Inferior parietal cortex (tissue), 1 donor: ENCODE measurements at regions not wholly inside any gene's neighbourhood (a gene's known extent, or its start where the extent isn't known, plus 50 kb on each side); places are given as distances from the start of the nearest gene placed in this dataset.
"Not testable (repeated sequence)": the region's sequence is repeated elsewhere in the genome, so short reads cannot be mapped to it uniquely, and the experiment has no call there.

Source experiments
- DNase-seq: peaks from one replicate; pipeline ENCODE4 v3.0.0-alpha.2; 2016; ENCODE audit errors: extremely low spot score

DNA sequence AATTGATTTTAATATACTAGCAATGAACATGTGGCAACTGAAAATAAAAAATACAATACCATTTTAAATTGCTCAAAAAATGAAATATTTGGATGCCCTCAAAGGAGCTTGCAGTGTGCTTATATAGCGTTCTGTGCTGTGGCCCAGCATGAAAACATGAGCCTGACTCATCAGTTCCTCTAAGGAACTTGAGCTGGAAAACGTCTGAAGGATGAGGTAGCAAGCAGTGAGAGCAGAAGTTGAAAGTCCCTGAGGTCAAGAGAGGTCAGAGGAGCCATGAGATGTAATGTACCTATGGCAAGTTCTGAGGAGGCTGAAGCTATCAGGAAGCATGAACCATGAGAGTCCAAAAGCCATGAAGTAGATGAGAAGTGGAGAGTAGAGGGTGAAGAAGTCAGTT lies 59.7 kb downstream of the HMGB3 start:
- DNase-seq: no peak

DNA sequence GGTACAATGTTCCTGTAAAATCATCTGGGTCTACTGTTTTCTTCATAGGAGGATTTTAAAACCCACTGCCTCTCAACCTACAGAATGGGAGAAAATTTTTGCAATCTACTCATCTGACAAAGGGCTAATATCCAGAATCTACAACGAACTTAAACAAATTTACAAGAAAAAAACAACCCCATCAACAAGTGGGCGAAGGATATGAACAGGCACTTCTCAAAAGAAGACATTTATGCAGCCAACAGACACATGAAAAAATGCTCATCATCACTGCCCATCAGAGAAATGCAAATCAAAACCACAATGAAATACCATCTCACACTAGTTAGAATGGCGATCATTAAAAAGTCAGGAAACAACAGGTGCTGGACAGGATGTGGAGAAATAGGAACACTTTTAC lies 83.2 kb downstream of the HMGB3 start:
- DNase-seq: not testable (repeated sequence)

DNA sequence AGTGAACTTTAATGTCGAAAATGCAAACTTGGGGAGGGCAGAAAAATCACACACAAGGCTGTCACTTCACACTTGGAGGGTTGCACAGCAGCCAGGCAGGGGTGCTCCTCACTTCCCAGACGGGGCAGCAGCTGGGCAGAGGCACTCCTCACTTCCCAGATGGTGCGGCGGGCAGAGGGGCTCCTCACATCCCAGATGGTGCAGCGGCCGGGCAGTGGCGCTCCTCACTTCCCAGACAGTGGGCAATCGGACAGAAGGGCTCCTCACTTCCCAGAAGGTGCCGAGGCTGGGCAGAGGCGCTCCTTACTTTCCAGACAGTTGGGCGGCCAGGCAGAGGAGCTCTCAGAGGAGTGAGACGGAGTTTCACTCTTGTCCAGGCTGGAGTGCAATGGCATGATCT lies 90.6 kb downstream of the HMGB3 start:
- DNase-seq: no peak

GRCh38 chrX:151081016-151081415 lies 95.4 kb upstream of the GPR50 start:
- no peak for DNase-seq

DNA sequence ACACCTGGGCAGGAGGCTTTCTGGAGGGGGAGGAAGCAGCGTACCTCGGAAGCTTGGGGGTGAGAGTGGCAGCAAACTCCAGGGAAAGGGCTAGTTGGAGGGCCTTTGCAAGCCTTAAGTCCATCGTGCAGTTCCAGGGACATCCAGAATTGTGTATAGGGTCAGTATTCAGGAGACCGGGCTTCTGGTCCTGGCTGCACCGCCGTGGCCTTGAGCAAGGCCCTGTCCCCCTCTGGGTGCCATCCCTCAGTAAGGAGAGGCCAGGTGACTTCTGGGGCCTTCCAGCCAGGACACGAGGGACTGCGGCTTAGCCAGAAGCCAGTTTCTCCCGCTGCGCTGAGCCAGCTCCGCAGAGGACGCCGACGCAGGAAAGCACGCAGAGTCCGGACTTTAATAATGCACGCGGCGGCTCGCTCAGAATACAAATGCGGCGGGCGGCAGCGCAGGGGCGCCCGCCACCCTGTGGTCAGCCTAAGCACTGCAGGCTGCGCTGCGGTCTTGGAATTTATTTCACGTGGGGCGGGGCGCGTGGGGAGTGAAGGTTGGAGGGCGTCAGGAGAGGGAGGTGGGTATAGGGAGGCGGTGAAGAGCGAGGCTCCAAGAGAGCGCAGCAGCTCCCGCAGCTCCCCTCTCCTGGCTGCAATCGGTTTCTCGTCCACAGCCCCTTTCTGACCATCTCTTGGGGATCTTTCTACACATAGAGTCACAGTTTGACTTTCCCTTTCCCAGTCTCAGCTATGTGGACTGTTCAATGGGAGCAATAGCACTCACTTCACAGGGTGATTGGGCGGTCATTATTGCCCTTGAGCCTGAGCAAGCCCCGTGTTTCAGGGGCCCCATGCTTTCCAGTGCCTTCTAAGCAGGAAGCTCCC lies 94.1 kb upstream of the GPR50 start:
- peak; percentile 48 for DNase-seq

GRCh38 chrX:151084454-151084853 lies 91.9 kb upstream of the GPR50 start:
- DNase-seq: no peak

- no peak for DNase-seq
Measured at GRCh38 chrX:151085207-151085606, 91.2 kb upstream of the GPR50 start.

DNA sequence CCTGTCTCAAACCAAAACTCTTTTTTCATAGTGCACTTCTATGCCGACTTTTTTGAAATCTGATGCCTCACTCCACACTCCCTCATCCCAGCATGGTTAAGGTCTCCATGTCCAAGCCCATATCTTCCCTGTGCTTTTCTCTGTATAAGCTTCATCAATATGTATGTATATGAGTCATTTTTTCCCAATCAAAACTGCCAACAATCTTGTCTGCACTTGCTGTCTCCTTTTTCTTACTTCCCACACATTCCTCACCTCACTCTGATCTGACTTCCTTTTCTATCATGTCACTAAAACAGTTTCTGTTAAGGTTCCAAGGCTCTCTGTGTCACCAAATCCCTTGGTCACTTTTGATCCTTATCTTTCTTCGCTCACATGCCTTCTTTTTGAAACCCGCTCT lies 88.2 kb upstream of the GPR50 start:
- DNase-seq: no peak

- DNase-seq: peak; percentile 20
Measured at GRCh38 chrX:151099001-151099400, 77.4 kb upstream of the GPR50 start.

DNA sequence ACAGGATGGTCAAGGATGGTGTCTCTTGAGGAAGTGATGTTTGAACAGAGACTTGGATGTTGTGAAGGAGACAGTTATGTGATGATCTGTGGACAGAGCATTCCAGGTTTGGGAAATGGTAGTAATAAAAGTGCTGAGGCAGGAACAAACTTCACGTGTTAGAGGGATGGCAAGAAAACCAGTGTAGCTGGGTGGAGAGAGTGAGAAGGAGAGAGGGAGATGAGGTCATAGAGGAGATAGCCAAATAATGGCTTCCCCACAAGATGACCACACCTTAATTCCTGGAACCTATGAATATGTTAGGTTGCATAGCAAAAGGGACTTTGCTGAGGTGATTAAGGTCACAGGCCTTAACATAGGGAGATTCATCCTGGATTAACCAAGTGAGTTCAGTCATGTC lies 75.6 kb upstream of the GPR50 start:
- no peak for DNase-seq

- DNase-seq: not testable (repeated sequence)
Measured at GRCh38 chrX:151113200-151113599, 63.2 kb upstream of the GPR50 start.
